ENCODE measurements at regions not wholly inside any gene's neighbourhood (a gene's known extent, or its start where the extent isn't known, plus 50 kb on each side); places are given as distances from the start of the nearest gene placed in this dataset.

DNA sequence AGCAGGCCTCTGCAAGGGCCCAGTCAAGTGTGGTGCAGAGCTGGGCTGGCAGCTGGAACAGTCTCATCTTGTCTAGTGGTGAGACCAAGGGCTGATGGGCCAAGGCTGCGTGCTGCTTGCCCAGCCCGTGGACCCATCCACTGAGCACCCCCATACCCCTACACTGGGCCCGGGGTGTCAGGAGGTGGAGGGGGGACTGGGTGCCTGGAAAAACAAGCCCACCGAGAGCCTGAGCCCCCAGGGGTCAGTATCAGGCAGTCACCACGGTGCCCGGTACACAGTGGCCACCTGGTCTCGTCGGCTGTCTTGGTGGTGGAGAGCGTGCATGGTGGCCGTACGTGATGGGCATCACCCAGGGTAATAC is 238.3 kb downstream of the SEC14L1 start:
- DNase-seq (ENCODE audit: low spot score), result no peak

DNA sequence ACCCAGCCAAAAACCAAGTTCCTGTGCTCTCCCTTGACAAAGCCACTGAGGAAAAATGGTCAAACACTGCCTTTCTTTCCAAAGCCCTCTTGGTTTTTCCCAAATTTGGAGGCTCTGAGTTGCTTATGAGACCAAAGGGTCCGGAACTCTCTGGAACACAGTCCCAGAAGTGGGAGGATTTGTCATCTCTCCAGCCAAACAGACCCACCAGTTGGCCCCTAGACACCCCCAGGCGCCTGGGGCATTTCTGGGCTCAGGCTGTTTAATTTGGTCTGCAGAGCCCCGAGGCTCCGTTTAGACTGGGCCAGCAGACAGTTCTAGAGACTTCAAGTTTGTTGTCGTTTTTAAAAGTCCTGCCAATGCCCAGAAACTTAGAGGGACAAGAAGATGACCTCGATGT is 239.1 kb downstream of the SEC14L1 start:
- no peak for DNase-seq (ENCODE audit: low spot score)

- DNase-seq (ENCODE audit: low spot score), result no peak
Observed at GRCh38 chr17:77380395-77381184, 239.8 kb downstream of the SEC14L1 start.

- no peak for DNase-seq (ENCODE audit: low spot score)
Observed at GRCh38 chr17:77381185-77381700, 240.5 kb downstream of the SEC14L1 start.

DNA sequence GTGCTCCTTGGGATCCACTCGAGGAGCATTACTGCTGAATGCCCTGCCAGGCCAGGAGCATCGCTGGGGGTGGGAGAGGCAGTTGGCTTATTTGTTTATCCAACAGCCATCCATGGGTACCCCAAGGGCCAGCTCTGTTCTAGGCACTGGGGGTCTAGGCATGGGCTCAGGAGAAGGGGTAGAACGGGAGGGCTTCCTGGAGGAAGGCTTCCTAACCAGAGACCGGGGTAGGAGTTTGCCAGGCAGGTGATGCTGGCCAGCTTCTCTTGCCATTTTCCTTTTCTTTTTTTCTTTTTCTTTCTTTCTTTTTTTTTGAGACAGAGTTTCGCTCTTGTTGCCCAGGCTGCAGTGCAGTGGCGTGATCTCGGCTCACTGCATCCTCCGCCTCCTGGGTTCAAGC is 241.0 kb downstream of the SEC14L1 start:
- DNase-seq (ENCODE audit: low spot score), result no peak

- no peak for DNase-seq (ENCODE audit: low spot score)
Observed at GRCh38 chr17:77382356-77382911, 241.7 kb downstream of the SEC14L1 start.

DNA sequence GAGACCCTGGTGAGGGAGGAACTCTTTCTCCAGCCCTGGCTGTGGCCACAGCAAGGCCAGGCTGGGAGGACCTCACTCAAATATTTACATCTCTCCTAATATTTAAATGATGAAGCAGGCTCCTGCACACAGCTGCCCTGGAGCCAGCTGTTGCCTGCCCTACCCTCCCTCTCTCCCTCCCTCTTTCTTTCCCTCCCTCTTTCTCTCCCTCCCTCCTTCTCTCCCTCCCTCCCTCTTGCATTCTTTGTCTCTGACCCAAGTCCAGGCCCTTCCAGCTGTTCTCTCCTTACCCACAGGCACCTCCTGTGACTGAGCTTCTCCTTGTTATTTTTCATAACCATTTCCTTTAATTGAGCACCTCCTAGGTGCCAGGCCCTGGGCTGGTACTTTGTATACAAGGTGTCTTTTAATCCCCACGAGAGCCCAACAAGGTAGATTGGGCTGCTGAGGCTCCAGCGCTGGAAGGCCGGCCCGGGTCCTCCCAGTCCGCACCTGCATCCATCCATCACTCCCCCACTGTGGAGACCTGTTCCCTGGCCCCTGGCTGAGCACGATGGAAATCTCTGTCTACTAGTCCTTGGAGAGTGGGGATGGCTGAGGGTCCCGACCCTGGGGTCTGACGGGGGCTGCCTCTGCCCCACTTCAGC is 242.3 kb downstream of the SEC14L1 start:
- no peak for DNase-seq (ENCODE audit: low spot score)

DNA sequence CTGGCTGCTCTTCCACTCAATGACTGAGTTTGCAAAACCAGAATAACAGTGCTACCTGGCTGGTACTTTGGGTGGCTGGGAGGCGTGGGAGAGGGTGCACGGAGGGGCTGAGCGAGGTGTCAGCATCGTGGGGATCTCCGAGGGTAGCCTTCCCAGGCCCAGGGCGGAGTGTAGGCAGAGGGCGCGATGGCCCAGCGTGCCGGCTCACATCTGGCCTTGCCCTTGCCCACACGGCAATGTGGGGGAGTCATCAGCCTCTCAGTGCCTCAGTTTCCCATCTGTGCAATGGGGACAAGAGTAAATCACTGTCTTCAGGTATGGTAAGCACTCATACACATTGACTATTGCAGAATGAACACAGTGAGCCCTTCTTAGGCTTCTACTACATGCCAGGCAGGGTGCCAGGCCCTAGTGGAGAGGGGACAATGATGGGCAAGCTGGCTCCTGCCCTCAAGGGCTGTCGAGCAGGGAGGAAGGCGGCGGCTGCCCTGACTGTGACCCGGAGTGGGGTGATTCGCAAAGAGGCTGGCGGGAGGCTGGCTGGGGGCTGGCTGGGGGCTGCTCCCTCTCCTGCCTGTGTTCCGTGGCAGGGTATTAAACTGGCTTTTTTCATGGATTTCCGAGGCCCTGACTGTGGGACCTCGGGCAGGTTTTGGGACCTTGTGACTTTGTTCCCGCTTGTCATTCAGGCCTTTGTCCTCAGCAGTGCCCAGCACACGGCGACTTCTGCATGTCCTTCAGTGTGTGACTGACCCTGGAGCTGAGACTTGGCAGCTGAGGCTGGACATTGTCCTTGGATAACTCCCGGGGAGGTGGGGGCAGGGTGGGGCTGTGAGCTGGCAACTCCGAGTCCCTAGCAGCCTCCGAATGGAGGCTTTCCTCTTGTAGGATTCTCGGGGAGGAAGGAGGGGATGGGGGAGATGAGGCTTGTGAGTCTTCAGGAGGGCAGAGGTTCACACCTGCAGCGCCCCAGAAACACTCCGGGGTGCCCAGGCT is 243.1 kb downstream of the SEC14L1 start:
- no peak for DNase-seq (ENCODE audit: low spot score)

DNA sequence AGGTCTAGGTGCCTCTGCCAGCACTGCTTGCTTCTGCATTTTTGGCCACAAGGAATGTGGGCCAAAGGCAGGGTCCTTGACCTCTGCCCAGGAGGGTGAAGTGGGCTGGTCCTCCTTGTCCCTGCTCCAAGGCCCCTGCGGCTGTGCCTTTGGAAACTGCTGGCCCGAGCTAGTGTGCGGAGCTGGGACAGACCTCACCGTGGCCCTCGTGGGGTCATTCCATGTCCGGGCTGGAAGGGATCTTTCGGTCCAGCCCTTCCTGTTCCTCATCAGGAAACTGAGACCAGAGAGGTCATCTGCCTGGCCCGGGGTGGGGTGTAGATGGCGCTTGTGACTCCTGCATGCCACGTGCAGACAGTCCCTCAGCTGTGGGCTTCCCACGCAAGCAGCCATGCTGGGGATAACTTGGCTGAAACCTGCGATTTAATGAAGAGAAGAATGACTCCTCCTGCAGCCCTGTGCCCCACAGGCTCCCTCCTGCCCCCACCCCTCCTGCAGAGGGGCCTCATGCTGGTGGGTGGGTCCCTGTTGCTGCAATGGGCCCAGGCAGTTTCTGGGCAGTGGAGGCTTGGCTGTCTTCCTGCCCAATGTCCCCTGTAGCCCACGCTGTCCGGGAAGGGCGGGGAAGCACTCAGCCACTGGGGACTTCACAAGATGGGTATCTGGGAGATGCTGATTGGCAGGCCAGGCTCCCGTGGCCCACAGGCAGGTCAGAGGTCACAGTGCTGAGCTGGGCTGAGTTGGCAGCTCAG is 245.2 kb downstream of the SEC14L1 start:
- DNase-seq (ENCODE audit: low spot score), result no peak

- no peak for DNase-seq (ENCODE audit: low spot score)
Observed at GRCh38 chr17:77386502-77387192, 245.9 kb downstream of the SEC14L1 start.

GRCh38 chr17:77387891-77388290 is 247.1 kb downstream of the SEC14L1 start:
- no peak for DNase-seq (ENCODE audit: low spot score)

GRCh38 chr17:77388384-77389306 is 247.9 kb downstream of the SEC14L1 start:
- no peak for DNase-seq (ENCODE audit: low spot score)

DNA sequence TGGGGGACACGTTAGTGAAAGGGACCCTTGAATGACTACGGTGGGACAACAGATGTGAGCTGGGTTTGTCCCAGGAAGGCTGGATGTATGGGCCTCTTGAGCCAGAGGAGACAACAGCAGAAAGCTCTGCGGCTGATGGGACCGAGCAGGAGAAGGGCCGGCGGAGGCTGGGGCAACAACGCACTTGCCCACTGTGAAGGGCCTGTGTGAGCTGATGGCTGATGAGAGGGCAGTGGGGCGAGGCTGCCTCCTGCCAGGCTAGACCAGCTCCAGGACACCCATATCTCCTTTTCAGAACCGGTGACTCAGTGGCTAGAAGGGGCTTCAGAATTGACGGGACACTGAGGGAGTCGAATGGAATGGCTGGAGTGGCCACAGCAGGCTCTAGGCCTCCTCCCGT is 250.1 kb downstream of the SEC14L1 start:
- no peak for DNase-seq (ENCODE audit: low spot score)

DNA sequence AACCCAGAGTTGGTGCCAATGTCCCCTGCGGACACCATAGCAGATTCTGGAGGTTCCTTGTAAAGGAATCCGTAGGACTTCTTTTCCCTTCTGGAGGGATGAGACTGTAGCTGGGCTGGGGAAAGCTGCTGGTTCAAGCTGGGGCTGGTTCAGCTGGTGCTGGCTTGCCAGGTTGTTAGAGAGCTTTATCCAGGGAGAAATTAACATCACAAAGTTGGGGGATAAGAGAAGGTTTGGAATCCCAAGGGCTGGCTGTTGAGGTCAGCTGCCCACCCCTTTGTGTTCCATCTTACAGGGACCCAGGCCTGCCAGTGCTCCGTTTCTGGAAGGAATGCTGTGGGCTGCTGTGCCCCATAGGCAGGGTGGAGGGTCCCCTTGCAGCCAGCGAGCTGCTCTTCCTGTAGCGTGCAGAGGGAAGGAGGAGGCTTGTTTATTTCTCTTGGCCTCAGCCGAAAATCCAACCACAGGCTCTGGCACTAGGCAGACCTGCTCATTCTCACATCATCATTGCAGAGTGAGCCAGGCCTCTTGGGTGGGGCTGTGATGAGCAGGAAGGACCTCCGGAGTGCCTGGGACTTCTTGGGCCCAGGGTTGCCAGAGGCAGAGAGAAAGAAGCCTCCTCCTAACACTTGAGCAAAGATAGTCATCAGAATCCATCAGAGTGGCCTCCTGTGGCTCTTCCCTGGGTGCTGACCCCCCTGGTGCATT is 251.1 kb downstream of the SEC14L1 start:
- DNase-seq (ENCODE audit: low spot score), result peak; percentile 56

- peak; percentile 73 for DNase-seq (ENCODE audit: low spot score)
Observed at GRCh38 chr17:77392376-77393273, 251.9 kb downstream of the SEC14L1 start.

DNA sequence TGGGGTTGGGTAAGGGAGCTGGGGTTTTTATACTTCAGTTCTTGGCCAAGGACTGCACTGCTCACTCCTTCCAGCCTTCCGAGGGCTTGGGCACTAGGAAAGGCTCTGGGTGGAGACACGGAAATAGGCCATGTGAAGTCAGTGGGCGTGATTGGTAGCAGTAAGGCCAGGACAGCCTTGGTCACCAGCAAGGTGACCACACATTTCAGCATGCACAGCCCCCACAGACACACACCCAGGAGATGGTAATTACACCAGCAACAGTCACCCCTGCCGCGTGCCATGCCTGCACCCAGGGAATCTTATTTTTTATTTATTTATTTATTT is 252.5 kb downstream of the SEC14L1 start:
- peak; percentile 79 for DNase-seq (ENCODE audit: low spot score)

DNA sequence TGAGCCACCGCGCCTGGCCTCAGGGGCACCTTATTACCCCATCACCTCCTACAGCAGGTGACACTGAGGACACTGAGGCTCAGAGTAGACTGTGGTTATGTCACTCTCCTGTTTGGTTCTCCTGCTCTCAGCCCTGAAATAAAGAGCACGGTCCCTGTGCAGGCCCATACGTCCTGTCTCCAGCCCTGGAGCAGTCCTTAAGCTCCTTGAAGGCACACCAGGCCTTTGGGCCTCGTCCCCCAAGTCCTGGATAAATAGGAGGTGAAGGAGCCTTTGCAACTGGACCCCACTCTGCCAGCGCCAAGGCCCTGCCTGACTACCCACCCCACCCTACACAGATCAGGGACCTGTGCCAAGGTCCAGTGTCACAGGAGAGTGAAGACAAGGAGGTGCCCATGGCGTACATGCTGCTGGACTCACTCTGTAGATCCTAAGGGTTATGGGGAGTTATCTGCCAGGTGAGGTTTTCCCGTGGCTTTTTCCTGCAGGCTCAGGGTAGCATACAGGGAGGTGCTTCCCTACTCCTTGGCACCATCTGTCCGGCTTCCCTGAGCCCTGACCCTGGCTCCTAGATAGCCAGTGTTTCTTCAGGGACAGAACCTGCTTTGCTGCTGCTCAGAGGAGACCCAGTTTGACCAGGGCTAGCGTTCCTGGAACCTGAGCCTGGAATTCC is 253.2 kb downstream of the SEC14L1 start:
- no peak for DNase-seq (ENCODE audit: low spot score)

Data from SW480 (cell line).